HEK293T (cell line): ENCODE measurements at regions not wholly inside any gene's neighbourhood (a gene's known extent, or its start where the extent isn't known, plus 50 kb on each side); places are given as distances from the start of the nearest gene placed in this dataset.

Experiments used
- FOXK2 ChIP-seq: fragments of 450-650 bp; IDR thresholded peaks from 2 replicates; pipeline ENCODE4 v1.6.1; 2016; ENCODE audit warnings: mild to moderate bottlenecking
- FOXM1 ChIP-seq: fragments of 450-650 bp; IDR thresholded peaks from 2 replicates; pipeline ENCODE4 v1.6.1; 2017; ENCODE audit warnings: mild to moderate bottlenecking, borderline replicate concordance
- HDGF ChIP-seq: fragments of 450-650 bp; IDR thresholded peaks from 2 replicates; pipeline ENCODE4 v1.6.1; 2017; ENCODE audit warnings: antibody characterized with exemption, borderline replicate concordance
- TARDBP ChIP-seq: fragments of 450-650 bp; IDR thresholded peaks from 2 replicates; pipeline ENCODE4 v1.6.1; 2016
- ZNF384 ChIP-seq: fragments of 450-650 bp; IDR thresholded peaks from 2 replicates; pipeline ENCODE4 v1.6.1; 2016
- TF ChIP-seq, protein P1 (sequence below): fragments of 450-650 bp; IDR thresholded peaks from 2 replicates; pipeline ENCODE4 v1.6.1; 2016

DNA sequence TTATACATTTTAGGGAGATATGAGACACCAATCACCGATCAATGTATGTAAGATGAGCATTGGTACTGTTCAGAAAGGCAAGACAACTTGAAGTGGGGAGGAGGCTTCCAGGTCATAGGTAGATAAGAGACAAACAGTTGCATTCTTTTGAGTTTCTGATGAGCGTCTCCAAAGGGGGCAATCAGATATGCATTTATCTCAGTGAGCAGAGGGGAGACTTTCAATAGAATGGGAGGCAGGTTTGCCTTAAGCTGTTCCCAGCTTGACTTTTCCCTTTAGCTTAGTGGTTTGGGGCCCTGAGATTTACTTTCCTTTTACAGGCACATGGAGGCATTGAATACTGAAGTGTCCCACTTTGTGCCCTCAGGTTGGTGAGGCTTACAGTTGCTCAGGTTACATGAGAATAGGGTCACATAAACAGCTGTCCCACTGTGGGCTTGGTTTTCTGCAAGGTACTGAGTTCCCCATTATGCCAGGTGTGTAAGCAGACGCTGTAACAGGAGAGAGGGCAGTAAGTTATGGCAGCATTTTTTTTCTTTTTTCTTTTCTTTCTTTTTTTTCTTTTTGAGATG is 129.8 kb upstream of the SERPIND1 start:
- TF ChIP-seq ZNF384 (no peak), FOXM1 (no peak), HDGF (no peak), FOXK2 (no peak), TARDBP (no peak)
- TF ChIP-seq, protein P1, sequence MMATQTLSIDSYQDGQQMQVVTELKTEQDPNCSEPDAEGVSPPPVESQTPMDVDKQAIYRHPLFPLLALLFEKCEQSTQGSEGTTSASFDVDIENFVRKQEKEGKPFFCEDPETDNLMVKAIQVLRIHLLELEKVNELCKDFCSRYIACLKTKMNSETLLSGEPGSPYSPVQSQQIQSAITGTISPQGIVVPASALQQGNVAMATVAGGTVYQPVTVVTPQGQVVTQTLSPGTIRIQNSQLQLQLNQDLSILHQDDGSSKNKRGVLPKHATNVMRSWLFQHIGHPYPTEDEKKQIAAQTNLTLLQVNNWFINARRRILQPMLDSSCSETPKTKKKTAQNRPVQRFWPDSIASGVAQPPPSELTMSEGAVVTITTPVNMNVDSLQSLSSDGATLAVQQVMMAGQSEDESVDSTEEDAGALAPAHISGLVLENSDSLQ = no peak
